Mesodermal cell (in vitro differentiated cells): ENCODE measurements at regions not wholly inside any gene's neighbourhood (a gene's known extent, or its start where the extent isn't known, plus 50 kb on each side); places are given as distances from the start of the nearest gene placed in this dataset.

ENCODE experiments used
- H3K27ac ChIP-seq: 2 replicates; pipeline ENCODE4 v1.7.0; 2013; ENCODE audit warnings: mild to moderate bottlenecking, low read depth, low read length, moderate library complexity; ENCODE audit not compliant: severe bottlenecking
- H3K36me3 ChIP-seq: 2 replicates; pipeline ENCODE4 v1.7.1; 2013; ENCODE audit warnings: mild to moderate bottlenecking, low read length, moderate library complexity; ENCODE audit not compliant: control insufficient read depth, insufficient read depth
- H3K4me1 ChIP-seq: one replicate; pipeline ENCODE4 v1.7.1; 2013; ENCODE audit warnings: mild to moderate bottlenecking, low read length; ENCODE audit not compliant: insufficient read depth, control insufficient read depth, poor library complexity, severe bottlenecking
- H3K4me3 ChIP-seq: 2 replicates; pipeline ENCODE4 v1.7.0; 2013; ENCODE audit warnings: low read length, control low read depth, mild to moderate bottlenecking; ENCODE audit not compliant: insufficient read depth, poor library complexity, severe bottlenecking; ENCODE audit errors: extremely low read depth
- H3K9me3 ChIP-seq: 2 replicates; pipeline ENCODE4 v1.7.1; 2013; ENCODE audit warnings: mild to moderate bottlenecking, low read length, moderate library complexity; ENCODE audit not compliant: control insufficient read depth
- WGBS, 2 experiments: methylation state at CpG; one replicate each; pipeline ENCODE4 v1.1.5; 2013; ENCODE audit warnings: missing lambda C conversion rate in 2 of 2; ENCODE audit not compliant: insufficient coverage in 2 of 2; 5-methylcytosine and 5-hydroxymethylcytosine counted together

- Histone ChIP-seq H3K36me3 (no peaks in the 10 kb centered on the region), H3K9me3 (no peaks in the 10 kb centered on the region), H3K27ac (no peak overlapping the region), H3K4me1 (no peaks in the 10 kb centered on the region), H3K4me3 (no peak overlapping the region)
- 89 to 100% methylated on average over 3 of the region's 5 CpGs for WGBS, 2 experiments
Measured at GRCh38 chr2:139518321-139518720, 738.1 kb upstream of the NXPH2 start.

- 75 to 89% methylated on average over 1 to 2 of the region's 5 CpGs for WGBS, 2 experiments
Measured at GRCh38 chr2:139514951-139515350, 734.8 kb upstream of the NXPH2 start.

GRCh38 chr2:139495851-139496250 is 715.7 kb upstream of the NXPH2 start:
- no CpG with 5 or more reads among the region's 3 CpGs for WGBS, 2 experiments
- no peaks in the 10 kb centered on the region for H3K4me1 ChIP-seq
- no peak overlapping the region for H3K4me3 ChIP-seq
- no peak overlapping the region for H3K27ac ChIP-seq
- no peaks in the 10 kb centered on the region for H3K36me3 ChIP-seq
- H3K9me3 ChIP-seq, result no peaks in the 10 kb centered on the region

More at GRCh38 chr2:139514951-139515350, 734.8 kb upstream of the NXPH2 start:
- Histone ChIP-seq H3K4me1 (no peaks in the 10 kb centered on the region), H3K4me3 (no peak overlapping the region), H3K9me3 (no peaks in the 10 kb centered on the region), H3K27ac (no peak overlapping the region), H3K36me3 (no peaks in the 10 kb centered on the region)

GRCh38 chr2:139492131-139492680 is 712.0 kb upstream of the NXPH2 start:
- Histone ChIP-seq H3K4me1 (no peaks in the 10 kb centered on the region), H3K9me3 (no peaks in the 10 kb centered on the region), H3K36me3 (no peaks in the 10 kb centered on the region), H3K4me3 (no peak overlapping the region), H3K27ac (no peak overlapping the region)
- WGBS, 2 experiments, result 100% methylated on average over 1 of the region's 1 CpG; no CpG with 5 or more reads in 1 of the 2 experiments

- H3K36me3 ChIP-seq, result no peaks in the 10 kb centered on the region
- WGBS, 2 experiments, result 67 to 84% methylated on average over 3 of the region's 3 CpGs
- no peak overlapping the region for H3K27ac ChIP-seq
- no peak overlapping the region for H3K4me3 ChIP-seq
- H3K9me3 ChIP-seq, result no peaks in the 10 kb centered on the region
- no peaks in the 10 kb centered on the region for H3K4me1 ChIP-seq
Measured at GRCh38 chr2:139480161-139480650, 700.0 kb upstream of the NXPH2 start.

- no peaks in the 10 kb centered on the region for H3K9me3 ChIP-seq
Measured at GRCh38 chr2:139478165-139478914, 698.1 kb upstream of the NXPH2 start.

GRCh38 chr2:139477618-139478017 is 697.4 kb upstream of the NXPH2 start:
- Histone ChIP-seq H3K4me3 (no peak overlapping the region), H3K4me1 (no peaks in the 10 kb centered on the region), H3K36me3 (no peaks in the 10 kb centered on the region), H3K27ac (no peak overlapping the region), H3K9me3 (no peaks in the 10 kb centered on the region)
- 88 to 94% methylated on average over 6 of the region's 8 CpGs for WGBS, 2 experiments

More at GRCh38 chr2:139478165-139478914, 698.1 kb upstream of the NXPH2 start:
- H3K4me3 ChIP-seq, result no peak overlapping the region
- no peak overlapping the region for H3K27ac ChIP-seq
- no CpG with 5 or more reads among the region's 3 CpGs for WGBS, 2 experiments
- H3K4me1 ChIP-seq, result no peaks in the 10 kb centered on the region
- no peaks in the 10 kb centered on the region for H3K36me3 ChIP-seq

- Histone ChIP-seq H3K4me3 (no peak overlapping the region), H3K36me3 (no peaks in the 10 kb centered on the region), H3K9me3 (no peaks in the 10 kb centered on the region), H3K27ac (no peak overlapping the region), H3K4me1 (no peaks in the 10 kb centered on the region)
- WGBS, 2 experiments, result no CpG with 5 or more reads among the region's 1 CpG
Measured at GRCh38 chr2:139469985-139470384, 689.8 kb upstream of the NXPH2 start.

- Histone ChIP-seq H3K27ac (no peak overlapping the region), H3K9me3 (no peaks in the 10 kb centered on the region), H3K36me3 (no peaks in the 10 kb centered on the region), H3K4me3 (no peak overlapping the region), H3K4me1 (no peaks in the 10 kb centered on the region)
- WGBS, 2 experiments, result 73 to 100% methylated on average over 2 of the region's 4 CpGs
Measured at GRCh38 chr2:139465789-139466188, 685.6 kb upstream of the NXPH2 start.

GRCh38 chr2:139457873-139458272 is 677.7 kb upstream of the NXPH2 start:
- H3K4me3 ChIP-seq, result no peak overlapping the region
- no peak overlapping the region for H3K27ac ChIP-seq
- WGBS, 2 experiments, result 90 to 97% methylated on average over 4 to 5 of the region's 5 CpGs
- H3K4me1 ChIP-seq, result no peaks in the 10 kb centered on the region
- H3K36me3 ChIP-seq, result no peaks in the 10 kb centered on the region
- H3K9me3 ChIP-seq, result no peaks in the 10 kb centered on the region

- H3K9me3 ChIP-seq, result no peaks in the 10 kb centered on the region
- H3K4me1 ChIP-seq, result no peaks in the 10 kb centered on the region
- H3K4me3 ChIP-seq, result no peak overlapping the region
- no peak overlapping the region for H3K27ac ChIP-seq
- no peaks in the 10 kb centered on the region for H3K36me3 ChIP-seq
- 83% methylated on average over 1 of the region's 1 CpG; no CpG with 5 or more reads in 1 of the 2 experiments for WGBS, 2 experiments
Measured at GRCh38 chr2:139454251-139454650, 674.1 kb upstream of the NXPH2 start.
